A549 (cell line): ENCODE measurements at regions not wholly inside any gene's neighbourhood (a gene's known extent, or its start where the extent isn't known, plus 50 kb on each side); places are given as distances from the start of the nearest gene placed in this dataset.

Experiments used
- ATAC-seq, 2 experiments: fragments of 200-7000 bp in 1 of 2; fragments of >200 bp in 1 of 2; cut with Nextera tagmentation in 1 of 2; cut with Tn5 transposase in 1 of 2; 3 replicates each; pipeline versions ENCODE4 v1.8.0 to v1.9.1; 2018 to 2020; ENCODE audit warnings: mild to moderate bottlenecking in 1 of 2, moderate library complexity in 1 of 2
- CTCF ChIA-PET: fragments of 300-600 bp; sonication (Branson Sonifier 250); formaldehyde crosslinking; extraction: SDS; loops from one replicate; lab custom pipeline; 2021; ENCODE audit warnings: antibody characterized with exemption, inconsistent platforms; lab: Yijun Ruan, JAX
- POLR2A ChIA-PET: fragments of 350-600 bp; formaldehyde crosslinking; extraction: SDS; loops from one replicate; lab custom pipeline; 2021; ENCODE audit warnings: antibody characterized with exemption, inconsistent platforms; lab: Yijun Ruan, JAX
- DNase-seq, 2 experiments: peaks; one replicate each; pipeline versions ENCODE4 v3.0.0 to v3.0.0-alpha.2; 2011 to 2016; ENCODE audit warnings: low read depth in 1 of 2, low spot score in 1 of 2
- FAIRE-seq: peaks from 2 replicates; lab custom pipeline; 2011; peaks lifted over from hg19 to GRCh38; lab: Jason Lieb, UNC
- H3K27ac ChIP-seq, 2 experiments: fragments of >200 bp; sonication (Bioruptor Twin); formaldehyde crosslinking; 3 replicates each; pipeline ENCODE4 v1.5.1; 2016 to 2017
- H3K4me1 ChIP-seq: fragments of >200 bp; sonication (Bioruptor Twin); formaldehyde crosslinking; 3 replicates; pipeline ENCODE4 v1.6.1; 2016
- H3K4me2 ChIP-seq: fragments of >200 bp; sonication (Bioruptor Twin); formaldehyde crosslinking; 3 replicates; pipeline ENCODE4 v1.6.1; 2016
- H3K4me3 ChIP-seq: fragments of >200 bp; sonication (Bioruptor Twin); formaldehyde crosslinking; 3 replicates; pipeline ENCODE4 v1.5.1; 2016
- H3K9me3 ChIP-seq: fragments of >200 bp; sonication (Bioruptor Twin); formaldehyde crosslinking; 3 replicates; pipeline ENCODE4 v1.6.1; 2016
- EHF ChIP-seq: fragments of 250-450 bp; sonication (Bioruptor Pico); IDR thresholded peaks from 2 replicates; pipeline ENCODE4 v1.5.0; 2020; ENCODE audit warnings: mild to moderate bottlenecking
- GATA3 ChIP-seq: IDR thresholded peaks from 2 replicates; pipeline ENCODE4 v1.6.1; 2012; ENCODE audit warnings: borderline replicate concordance
- JUN ChIP-seq, 2 experiments: fragments of >200 bp; sonication (Bioruptor Twin); formaldehyde crosslinking; IDR thresholded peaks; 2 replicates in 1 of 2; 3 replicates in 1 of 2; pipeline ENCODE4 v1.6.1; 2016 to 2017
- JUNB ChIP-seq: fragments of >200 bp; sonication (Bioruptor Twin); formaldehyde crosslinking; IDR thresholded peaks from 2 replicates; pipeline ENCODE4 v1.6.1; 2016
- KDM1A ChIP-seq: fragments of 200-600 bp; sonication (generic); IDR thresholded peaks from 2 replicates; pipeline ENCODE4 v1.6.1; 2016; ENCODE audit warnings: low read depth, mild to moderate bottlenecking
- MAZ ChIP-seq: fragments of 150-350 bp; IDR thresholded peaks from 2 replicates; pipeline ENCODE4 v1.6.1; 2014; ENCODE audit warnings: antibody characterized with exemption, low read depth, low read length, borderline replicate concordance
- PHF8 ChIP-seq: fragments of 200-600 bp; sonication (generic); IDR thresholded peaks from 2 replicates; pipeline ENCODE4 v1.6.1; 2016; ENCODE audit warnings: low read depth, mild to moderate bottlenecking, antibody characterized with exemption, moderate library complexity, borderline replicate concordance
- POLR2A ChIP-seq: IDR thresholded peaks from 2 replicates; pipeline ENCODE4 v1.6.1; 2012; ENCODE audit warnings: mild to moderate bottlenecking, low read length
- RFX5 ChIP-seq: fragments of 450-650 bp; IDR thresholded peaks from 2 replicates; pipeline ENCODE4 v1.7.1; 2014; ENCODE audit warnings: antibody characterized with exemption, mild to moderate bottlenecking, moderate library complexity
- RNF2 ChIP-seq: fragments of 200-600 bp; sonication (generic); IDR thresholded peaks from 2 replicates; pipeline ENCODE4 v1.6.1; 2016; ENCODE audit warnings: low read depth, mild to moderate bottlenecking, antibody characterized with exemption, moderate library complexity, borderline replicate concordance
- ZNF302 ChIP-seq: fragments of 250-450 bp; sonication (Bioruptor Pico); IDR thresholded peaks from 2 replicates; pipeline ENCODE4 v1.9.0; 2021; ENCODE audit warnings: inconsistent platforms, mild to moderate bottlenecking, moderate library complexity
- WGBS: methylation state at CpG from one replicate; pipeline ENCODE4 v1.1.6; 2017; ENCODE audit errors: missing lambda C conversion rate; 5-methylcytosine and 5-hydroxymethylcytosine counted together
- TF ChIP-seq, protein P1 (sequence below): fragments of 250-450 bp; sonication (Bioruptor Pico); IDR thresholded peaks from 2 replicates; pipeline ENCODE4 v1.5.0; 2020; ENCODE audit warnings: low read depth, mild to moderate bottlenecking, moderate library complexity

DNA sequence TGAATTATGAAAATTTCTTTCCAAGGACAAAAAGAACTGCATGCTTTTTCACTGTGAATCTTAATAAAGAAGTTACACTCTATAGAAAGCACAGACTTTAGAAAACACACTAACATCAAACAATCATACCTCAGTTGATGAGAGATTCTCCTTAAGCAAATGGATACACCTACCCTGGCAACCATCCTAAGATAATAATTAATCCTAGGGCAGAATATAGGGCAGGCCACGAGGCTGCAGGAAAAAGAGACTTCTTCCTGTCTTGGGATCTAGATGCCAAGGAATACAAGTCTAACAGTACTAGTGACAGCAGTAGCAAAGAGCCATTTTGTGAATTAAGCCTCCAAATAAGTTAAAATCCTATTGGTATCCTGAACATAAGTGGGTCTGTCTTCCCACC lies 395.4 kb downstream of the EFNA5 start:
- H3K9me3 ChIP-seq, result no peaks in the 10 kb centered on the region
- ATAC-seq (no peak), FAIRE-seq (peak; percentile 73), DNase-seq (no peak)
- H3K4me3 ChIP-seq, result no peak overlapping the region
- 0% methylated on average over 1 of the region's 1 CpG for WGBS
- H3K4me2 ChIP-seq, result peak overlapping the region; percentile 10; the same call in 1 of the 3 replicates
- TF ChIP-seq PHF8 (no peak), KDM1A (no peak), POLR2A (no peak), JUN (IDR thresholded peaks at IDR 0.05) (no peak)
- TF ChIP-seq, all 56 proteins: peak for 0
- H3K27ac ChIP-seq, result no peak overlapping the region
- CTCF ChIA-PET, result interaction anchor here (0.7 kb wide), 1 partner anchor 27 kb away, joined by 4 read pairs; no protein-coding TSS in a partner anchor
- H3K4me1 ChIP-seq, result peaks cover 4% of the 10 kb centered on the region; the same call in 1 of the 3 replicates
- POLR2A ChIA-PET, result no interaction called here

DNA sequence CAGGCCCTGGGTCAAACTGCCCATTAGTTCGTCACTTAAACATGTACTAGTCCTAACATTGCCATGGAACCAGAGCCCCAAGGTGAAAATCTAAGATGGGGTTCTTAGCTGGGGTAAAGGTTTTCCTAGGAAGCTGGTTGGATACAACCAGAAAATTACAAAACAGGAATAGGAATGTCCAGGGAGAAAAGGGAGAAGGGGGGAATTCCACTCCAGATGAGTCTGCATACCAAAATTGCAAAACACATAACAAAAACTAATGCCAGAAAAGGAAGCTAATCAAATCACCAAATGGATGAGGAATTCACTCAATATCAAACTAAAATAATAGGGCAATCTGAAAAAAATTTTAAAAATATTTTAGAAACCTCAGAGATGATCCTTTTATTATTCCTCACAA lies 396.2 kb downstream of the EFNA5 start:
- ATAC-seq (no peak), FAIRE-seq (no peak)
- no peak overlapping the region for H3K4me2 ChIP-seq
- CTCF ChIA-PET, result interaction anchor here (0.7 kb wide), 1 partner anchor 27 kb away, joined by 4 read pairs; no protein-coding TSS in a partner anchor
- TF ChIP-seq EHF (CRISPR knock-in tag) (no peak), RNF2 (no peak), ZNF302 (no peak), PHF8 (no peak), GATA3 (no peak), MAZ (no peak), KDM1A (no peak), JUNB (no peak)
- TF ChIP-seq, all 56 proteins: peak for 0
- no peak overlapping the region for H3K27ac ChIP-seq
- no peak overlapping the region for H3K4me3 ChIP-seq
- WGBS, result 88% methylated on average over 1 of the region's 1 CpG
- H3K9me3 ChIP-seq, result no peaks in the 10 kb centered on the region
- POLR2A ChIA-PET, result no interaction called here
- no peak for DNase-seq
- H3K4me1 ChIP-seq, result peaks cover 4% of the 10 kb centered on the region; the same call in 1 of the 3 replicates

- FAIRE-seq (no peak), DNase-seq (no peak), ATAC-seq (no peak)
- Histone ChIP-seq H3K4me3 (no peak overlapping the region), H3K9me3 (no peaks in the 10 kb centered on the region), H3K27ac (no peak overlapping the region), H3K4me2 (no peak overlapping the region), H3K4me1 (peaks cover 4% of the 10 kb centered on the region; the same call in 1 of the 3 replicates)
- 88% methylated on average over 4 of the region's 4 CpGs for WGBS
- TF ChIP-seq RFX5, result no peak
- ChIA-PET POLR2A (no interaction called here), CTCF (no interaction called here)
Measured at GRCh38 chr5:107272954-107273353, 397.8 kb downstream of the EFNA5 start.

- ChIA-PET POLR2A (no interaction called here), CTCF (interaction anchor here (0.6 kb wide), 1 partner anchor 201 kb away, joined by 3 read pairs; no protein-coding TSS in a partner anchor)
- DNase-seq (no peak), FAIRE-seq (no peak), ATAC-seq (no peak)
- Histone ChIP-seq H3K27ac (no peak overlapping the region), H3K4me1 (peaks cover 4% of the 10 kb centered on the region; the same call in 1 of the 3 replicates), H3K9me3 (no peaks in the 10 kb centered on the region), H3K4me2 (no peak overlapping the region), H3K4me3 (no peak overlapping the region)
- 77% methylated on average over 3 of the region's 3 CpGs for WGBS
- TF ChIP-seq GATA3, result no peak
Measured at GRCh38 chr5:107272509-107272908, 398.2 kb downstream of the EFNA5 start.

DNA sequence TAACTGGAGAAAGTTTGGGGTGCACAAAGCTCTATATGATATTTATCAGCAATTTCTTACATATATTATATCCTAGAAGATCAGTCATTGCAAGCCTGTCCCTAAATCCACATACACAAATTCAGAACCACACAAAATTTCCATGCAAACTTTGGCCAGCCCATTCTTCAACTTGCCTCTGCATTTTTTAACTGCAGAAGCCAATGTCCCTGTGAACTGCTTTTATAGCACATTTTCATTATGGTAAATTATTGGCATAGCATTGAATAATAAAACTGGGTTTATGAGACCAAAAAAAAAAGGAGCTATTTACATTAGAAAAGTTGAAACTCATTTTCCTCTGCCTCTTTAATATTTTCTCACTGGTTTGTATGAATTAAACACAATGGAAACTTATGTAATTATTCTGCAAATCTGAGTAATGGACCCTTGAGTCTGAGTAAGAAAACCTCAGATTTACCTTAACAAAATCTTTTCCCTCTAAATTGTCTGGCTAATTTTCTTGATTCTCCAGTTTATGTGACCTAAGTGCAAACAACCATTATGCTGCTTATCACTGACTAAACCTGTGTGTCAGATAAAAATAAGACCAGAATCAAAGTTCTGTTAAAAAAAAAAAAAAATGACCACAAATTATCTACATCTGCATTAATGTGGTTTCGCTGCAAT lies 398.9 kb downstream of the EFNA5 start:
- H3K4me2 ChIP-seq, result no peak overlapping the region
- no peak overlapping the region for H3K4me3 ChIP-seq
- WGBS, result 98% methylated on average over 1 of the region's 1 CpG
- DNase-seq (no peak), FAIRE-seq (no peak), ATAC-seq (no peak)
- peaks cover 4% of the 10 kb centered on the region; the same call in 1 of the 3 replicates for H3K4me1 ChIP-seq
- H3K9me3 ChIP-seq, result no peaks in the 10 kb centered on the region
- POLR2A ChIA-PET, result no interaction called here
- TF ChIP-seq, protein P1, sequence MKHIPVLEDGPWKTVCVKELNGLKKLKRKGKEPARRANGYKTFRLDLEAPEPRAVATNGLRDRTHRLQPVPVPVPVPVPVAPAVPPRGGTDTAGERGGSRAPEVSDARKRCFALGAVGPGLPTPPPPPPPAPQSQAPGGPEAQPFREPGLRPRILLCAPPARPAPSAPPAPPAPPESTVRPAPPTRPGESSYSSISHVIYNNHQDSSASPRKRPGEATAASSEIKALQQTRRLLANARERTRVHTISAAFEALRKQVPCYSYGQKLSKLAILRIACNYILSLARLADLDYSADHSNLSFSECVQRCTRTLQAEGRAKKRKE (CRISPR knock-in tag), result no peak
- no peak overlapping the region for H3K27ac ChIP-seq
- CTCF ChIA-PET, result interaction anchor here (0.6 kb wide), 1 partner anchor 201 kb away, joined by 3 read pairs; no protein-coding TSS in a partner anchor
